Activated CD4-positive, alpha-beta memory T cell treated with anti-CD3 and anti-CD28 coated beads for 36 hours (primary cell): ENCODE measurements at regions not wholly inside any gene's neighbourhood (a gene's known extent, or its start where the extent isn't known, plus 50 kb on each side); places are given as distances from the start of the nearest gene placed in this dataset.

Source experiments
- CTCF ChIA-PET: fragments of 350-600 bp; sonication (Branson Sonifier 250); formaldehyde crosslinking; loops from one replicate; lab custom pipeline; 2021; ENCODE audit warnings: antibody characterized with exemption, inconsistent platforms; lab: Charles Lee
- POLR2A ChIA-PET: fragments of 350-600 bp; sonication (Branson Sonifier 250); formaldehyde crosslinking; loops from one replicate; lab custom pipeline; 2021; ENCODE audit warnings: antibody characterized with exemption; lab: Charles Lee
- DNase-seq: peaks from one replicate; pipeline ENCODE4 v3.0.0-alpha.2; 2020
- H3K27ac Mint-ChIP-seq: one replicate; pipeline ENCODE4 v1.8.0; 2021; ENCODE audit warnings: mixed read lengths
- H3K27me3 Mint-ChIP-seq: one replicate; pipeline ENCODE4 v1.8.0; 2021; ENCODE audit warnings: mixed read lengths
- H3K36me3 Mint-ChIP-seq: one replicate; pipeline ENCODE4 v1.8.0; 2021; ENCODE audit warnings: mixed read lengths
- H3K4me1 Mint-ChIP-seq: one replicate; pipeline ENCODE4 v1.8.0; 2021; ENCODE audit warnings: low read depth, mixed read lengths
- H3K4me3 Mint-ChIP-seq: one replicate; pipeline ENCODE4 v1.8.0; 2021; ENCODE audit warnings: mild to moderate bottlenecking, mixed read lengths
- H3K9me3 Mint-ChIP-seq: one replicate; pipeline ENCODE4 v1.8.0; 2021; ENCODE audit warnings: mixed read lengths
- intact Hi-C: fragments of 100-400 bp; cut with micrococcal nuclease; formaldehyde crosslinking; loops from one replicate; pipeline ENCODE4 v1.15.1; 2023

GRCh38 chr15:29874977-29875376, 52.7 kb upstream of the TJP1 start:
- CTCF ChIA-PET: no interaction called here
- Mint-ChIP-seq H3K27me3 (peaks cover 2% of the 10 kb centered on the region), H3K4me1 (no peaks in the 10 kb centered on the region), H3K4me3 (no peak overlapping the region), H3K36me3 (no peaks in the 10 kb centered on the region), H3K27ac (no peak overlapping the region), H3K9me3 (no peaks in the 10 kb centered on the region)
- DNase-seq: no peak
- intact Hi-C loops: no loop called here
- POLR2A ChIA-PET: no interaction called here

- Mint-ChIP-seq H3K4me1 (no peaks in the 10 kb centered on the region), H3K27ac (no peak overlapping the region), H3K36me3 (no peaks in the 10 kb centered on the region), H3K9me3 (no peaks in the 10 kb centered on the region), H3K4me3 (no peak overlapping the region), H3K27me3 (peaks cover 8% of the 10 kb centered on the region)
- POLR2A ChIA-PET: no interaction called here
- no peak for DNase-seq
- intact Hi-C loops: no loop called here
- CTCF ChIA-PET: no interaction called here
These were observed 51.7 kb upstream of the TJP1 start for GRCh38 chr15:29873947-29874411.

DNA sequence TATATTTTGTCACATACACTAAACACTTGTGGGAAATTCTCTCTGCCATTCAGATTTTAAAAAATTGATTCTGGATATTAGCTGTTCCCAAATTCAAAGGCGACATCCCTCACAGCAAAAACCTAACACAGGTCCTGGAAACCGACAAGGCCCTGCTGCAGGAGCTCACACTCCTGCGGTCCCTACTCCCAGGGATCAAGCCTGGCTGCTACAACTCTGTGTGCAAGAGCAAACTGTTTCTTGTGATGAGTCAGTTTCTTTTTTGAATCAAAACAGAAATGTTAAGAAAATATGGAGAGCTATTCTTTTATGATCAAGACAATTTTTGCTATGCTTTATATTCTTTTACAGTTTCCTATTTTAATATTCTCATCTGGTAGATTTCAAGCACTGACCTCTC, 51.0 kb upstream of the TJP1 start:
- Mint-ChIP-seq H3K4me3 (no peak overlapping the region), H3K27me3 (peaks cover 12% of the 10 kb centered on the region), H3K4me1 (no peaks in the 10 kb centered on the region), H3K27ac (no peak overlapping the region), H3K9me3 (no peaks in the 10 kb centered on the region), H3K36me3 (no peaks in the 10 kb centered on the region)
- no peak for DNase-seq
- ChIA-PET POLR2A (no interaction called here), CTCF (interaction anchor here (1.4 kb wide), 1 partner anchor 52 kb away, joined by 3 read pairs; no protein-coding TSS in a partner anchor)
- intact Hi-C loops: no loop called here

DNA sequence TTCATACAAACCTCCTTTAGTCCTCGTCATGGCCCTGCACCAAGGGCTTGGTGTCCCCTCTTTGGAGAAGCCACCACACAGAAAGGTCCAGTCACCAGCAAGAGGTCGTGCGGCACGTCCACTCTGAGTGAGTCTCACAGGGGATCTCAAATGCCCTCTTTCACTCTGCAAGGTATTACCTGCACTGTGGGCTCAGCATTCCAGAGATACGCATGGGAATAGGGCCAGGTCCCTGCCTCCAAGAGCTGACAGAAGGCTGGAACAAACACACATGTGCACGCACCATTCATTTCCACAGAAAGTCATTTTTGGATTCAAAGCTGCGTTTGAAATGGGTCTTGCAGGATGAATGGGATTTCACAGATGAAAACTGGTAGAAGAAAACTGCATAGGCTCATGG, 50.4 kb upstream of the TJP1 start:
- DNase-seq: no peak
- ChIA-PET POLR2A (no interaction called here), CTCF (interaction anchor here (1.4 kb wide), 1 partner anchor 53 kb away, joined by 3 read pairs; no protein-coding TSS in a partner anchor)
- Mint-ChIP-seq H3K9me3 (no peaks in the 10 kb centered on the region), H3K4me1 (no peaks in the 10 kb centered on the region), H3K27ac (no peak overlapping the region), H3K4me3 (no peak overlapping the region), H3K36me3 (no peaks in the 10 kb centered on the region), H3K27me3 (peaks cover 12% of the 10 kb centered on the region)
- intact Hi-C loops: no loop called here
